GM19395 (cell line): ENCODE measurements at regions not wholly inside any gene's neighbourhood (a gene's known extent, or its start where the extent isn't known, plus 50 kb on each side); places are given as distances from the start of the nearest gene placed in this dataset.
"Not testable (repeated sequence)": the region's sequence is repeated elsewhere in the genome, so short reads cannot be mapped to it uniquely, and the experiment has no call there.

Experiments used
- ATAC-seq: cut with Tn5 transposase; IDR thresholded peaks from one replicate; pipeline ENCODE4 v1.9.1; 2021; ENCODE audit warnings: mild to moderate bottlenecking, moderate library complexity; ENCODE audit not compliant: unreplicated experiment

DNA sequence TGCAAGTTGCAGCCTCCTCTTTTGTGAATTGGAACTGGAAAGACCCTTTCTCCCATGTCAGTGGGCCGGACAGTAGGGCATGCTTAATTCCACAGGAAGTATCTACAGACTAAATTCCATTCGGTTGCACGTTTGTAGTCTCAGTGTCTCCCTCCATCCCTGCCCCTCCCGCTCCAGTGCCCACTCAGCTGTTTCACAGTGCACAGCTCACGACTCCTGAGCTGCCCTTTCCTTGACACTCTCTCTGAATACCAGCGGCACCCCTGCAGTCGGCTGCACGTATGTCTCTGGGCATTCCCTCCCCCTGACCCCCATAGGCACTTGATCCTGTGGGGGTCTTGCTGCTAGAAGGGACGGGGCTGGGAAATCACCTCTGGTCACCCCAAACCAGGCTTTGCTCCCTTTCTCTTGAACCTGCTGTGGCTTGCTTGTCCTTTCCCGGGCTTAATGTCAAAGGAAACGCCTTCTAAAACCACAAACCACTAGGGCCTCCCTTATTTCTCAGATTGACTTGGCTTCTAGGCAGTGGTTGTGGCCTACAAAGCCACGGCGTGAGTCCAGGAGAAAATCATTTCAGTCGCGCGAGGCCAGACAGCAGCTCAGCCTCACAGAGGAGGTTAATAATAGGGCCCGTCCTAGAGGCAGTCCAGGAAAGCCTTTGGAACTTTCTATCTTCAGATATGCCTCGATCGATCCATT is 365.3 kb upstream of the PROX1 start:
- ATAC-seq = peak; percentile 76

DNA sequence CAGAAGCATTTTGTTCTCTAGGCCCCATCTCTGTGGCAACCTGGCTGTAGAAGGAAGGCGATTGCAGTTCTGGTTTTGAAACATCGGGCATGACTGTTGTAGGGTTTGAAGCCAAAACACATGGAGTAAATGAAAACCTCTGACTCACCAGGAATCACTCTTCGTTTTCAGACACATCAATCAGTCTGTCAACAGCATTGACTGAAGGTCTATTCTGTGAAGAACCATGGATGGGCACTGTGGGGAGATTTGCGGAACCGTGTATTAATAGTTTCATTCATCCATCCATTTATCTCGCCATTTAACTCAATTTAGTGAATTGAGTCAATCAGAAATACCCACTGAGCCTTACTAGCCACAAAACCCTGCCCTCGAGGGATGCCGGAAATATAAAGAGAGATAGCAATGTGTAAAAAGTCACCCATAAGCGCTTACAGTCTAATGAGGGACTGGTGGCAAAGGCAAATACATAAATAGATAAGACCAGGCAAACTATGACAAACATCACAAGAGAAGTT is 364.6 kb upstream of the PROX1 start:
- ATAC-seq = no peak

DNA sequence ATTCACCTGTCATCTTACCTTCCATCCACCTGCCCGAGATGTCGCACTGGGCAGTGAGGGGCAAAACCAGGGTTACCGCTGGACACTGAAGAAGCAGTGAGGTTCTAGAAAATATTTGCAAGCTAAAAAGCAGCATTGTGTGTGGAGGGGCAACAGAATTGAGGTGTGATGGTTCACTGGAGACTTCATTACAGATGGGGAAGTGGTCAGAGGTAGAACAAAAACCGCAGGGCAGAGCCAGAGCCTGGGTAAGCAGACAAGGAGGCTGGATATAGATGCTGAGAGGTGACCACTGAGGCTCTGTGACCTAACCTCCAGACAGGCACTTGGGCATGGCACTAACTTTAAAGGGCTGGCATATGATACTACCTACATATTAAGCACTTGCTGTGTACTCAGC is 363.9 kb upstream of the PROX1 start:
- no peak for ATAC-seq

DNA sequence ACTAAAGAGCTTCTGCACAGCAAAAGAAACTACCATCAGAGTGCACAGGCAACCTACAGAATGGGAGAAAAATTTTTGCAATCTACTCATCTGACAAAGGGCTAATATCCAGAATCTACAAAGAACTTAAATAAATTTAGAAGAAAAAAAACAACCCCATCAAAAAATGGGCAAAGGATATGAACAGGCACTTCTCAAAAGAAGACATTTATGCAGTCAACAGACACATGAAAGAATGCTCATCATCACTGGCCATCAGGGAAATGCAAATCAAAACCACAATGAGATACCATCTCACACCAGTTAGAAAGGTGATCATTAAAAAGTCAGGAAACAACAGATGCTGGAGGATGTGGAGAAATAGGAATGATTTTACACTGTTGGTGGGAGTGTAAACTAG is 351.0 kb upstream of the PROX1 start:
- ATAC-seq = not testable (repeated sequence)

DNA sequence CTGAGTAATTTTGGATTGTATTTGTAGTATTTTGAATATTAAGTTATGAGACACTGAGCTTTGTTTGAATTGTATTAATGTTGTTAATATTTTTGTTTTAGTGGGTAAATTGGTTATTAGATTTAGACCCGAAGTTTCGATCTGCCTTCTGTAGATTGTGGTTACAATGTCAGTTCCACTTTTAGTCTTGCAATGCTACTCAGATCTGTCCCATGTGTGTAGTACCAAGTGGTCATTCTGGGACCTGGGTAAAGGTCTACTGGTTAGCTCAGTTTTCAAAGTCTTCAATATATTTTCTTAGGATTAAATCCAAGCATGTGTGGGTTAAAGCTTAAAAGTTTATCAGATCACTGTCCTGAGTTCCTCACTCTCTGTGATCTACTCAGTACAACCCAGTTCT is 346.5 kb upstream of the PROX1 start:
- no peak for ATAC-seq

DNA sequence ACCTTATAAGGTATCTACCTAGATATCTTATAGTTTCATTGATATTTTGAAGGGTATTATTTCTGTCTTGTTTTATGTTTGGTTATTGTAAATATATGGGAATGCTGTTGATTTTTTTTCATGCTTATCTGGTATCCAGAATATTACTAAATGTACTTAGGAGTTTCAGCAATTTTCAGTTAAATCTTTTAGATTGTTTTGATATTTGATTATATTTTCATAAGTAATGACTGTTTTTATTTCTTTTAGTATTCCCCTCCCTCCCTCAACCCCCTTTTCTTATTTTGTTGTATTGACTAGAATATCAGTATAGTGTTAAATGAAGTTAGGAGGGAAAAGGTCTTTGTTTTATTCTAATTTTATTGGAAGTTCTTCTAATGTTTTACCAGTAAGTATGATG is 344.4 kb upstream of the PROX1 start:
- ATAC-seq = no peak

DNA sequence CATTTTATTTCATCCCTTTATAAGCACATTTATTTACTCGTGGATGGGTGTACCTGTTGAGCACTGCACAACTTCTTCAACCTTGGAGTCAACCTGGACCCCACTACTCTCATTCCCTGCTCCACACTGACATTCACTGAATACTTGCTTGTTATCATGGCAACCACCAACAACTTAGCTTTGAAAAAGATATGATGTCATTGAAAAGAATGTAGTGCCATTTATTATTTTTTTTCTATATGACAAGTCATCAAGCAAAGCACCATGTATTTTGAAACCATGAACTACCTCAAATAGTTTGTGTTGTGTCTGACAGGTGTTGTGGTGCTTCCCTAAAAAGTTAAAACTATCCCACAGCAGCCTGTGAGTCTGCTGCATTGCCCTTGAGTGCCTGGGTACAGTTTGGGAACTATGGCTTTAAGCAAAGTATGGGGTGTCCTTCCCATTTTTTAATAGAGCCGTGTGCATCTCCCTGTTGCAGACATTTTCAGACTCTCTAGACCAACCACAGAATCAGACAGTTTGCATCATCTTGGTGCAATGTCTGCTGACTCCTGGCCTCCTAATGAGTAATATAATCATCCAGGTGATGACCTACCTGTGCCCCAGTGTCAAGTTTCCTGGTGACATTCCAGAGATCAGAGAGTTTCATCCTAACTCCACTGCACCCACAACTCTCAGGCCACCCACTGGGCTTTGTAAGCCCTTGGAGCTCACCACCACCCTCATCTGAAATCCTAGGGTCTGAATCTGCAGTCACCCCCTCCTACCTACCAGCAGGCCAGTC is 339.7 kb upstream of the PROX1 start:
- ATAC-seq = no peak

DNA sequence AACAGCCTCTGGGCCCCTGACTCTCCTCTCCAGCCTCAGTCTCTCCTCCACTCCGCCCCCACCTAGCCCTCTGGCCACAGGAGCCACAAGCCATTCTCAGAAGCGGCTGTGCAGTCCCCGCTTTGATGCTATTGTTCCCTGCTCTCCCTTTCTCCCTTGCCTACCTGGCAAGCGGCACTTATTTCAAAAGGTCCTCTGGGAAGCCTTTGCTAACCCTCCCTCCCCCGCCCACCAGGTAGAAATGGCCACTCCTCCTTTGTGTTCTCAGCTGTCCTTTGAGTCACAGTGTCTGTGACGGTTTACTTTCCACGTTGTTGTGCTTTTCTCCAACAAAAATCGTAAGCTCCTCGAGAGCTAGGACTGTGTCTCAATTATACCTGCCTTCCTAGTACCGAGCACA is 338.4 kb upstream of the PROX1 start:
- ATAC-seq = no peak

DNA sequence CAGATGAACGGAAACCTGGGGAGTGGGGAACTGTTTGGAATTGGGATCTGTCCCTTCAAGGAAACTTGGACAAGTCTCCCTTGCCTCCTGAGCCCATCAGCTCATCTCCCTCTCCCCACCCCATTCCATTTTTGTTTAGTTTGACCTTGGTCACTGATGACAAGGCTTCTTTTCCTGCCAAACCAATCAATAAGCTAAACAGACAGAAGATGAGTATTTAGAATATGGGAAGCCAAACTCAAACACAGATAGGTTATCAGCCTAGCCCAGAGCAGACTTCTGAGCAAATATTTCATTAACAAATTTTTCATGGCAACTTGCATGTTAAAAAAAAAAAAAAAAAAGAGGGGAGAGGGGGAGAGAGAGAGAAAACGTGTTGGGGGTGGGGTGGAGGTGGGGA is 337.2 kb upstream of the PROX1 start:
- no peak for ATAC-seq

DNA sequence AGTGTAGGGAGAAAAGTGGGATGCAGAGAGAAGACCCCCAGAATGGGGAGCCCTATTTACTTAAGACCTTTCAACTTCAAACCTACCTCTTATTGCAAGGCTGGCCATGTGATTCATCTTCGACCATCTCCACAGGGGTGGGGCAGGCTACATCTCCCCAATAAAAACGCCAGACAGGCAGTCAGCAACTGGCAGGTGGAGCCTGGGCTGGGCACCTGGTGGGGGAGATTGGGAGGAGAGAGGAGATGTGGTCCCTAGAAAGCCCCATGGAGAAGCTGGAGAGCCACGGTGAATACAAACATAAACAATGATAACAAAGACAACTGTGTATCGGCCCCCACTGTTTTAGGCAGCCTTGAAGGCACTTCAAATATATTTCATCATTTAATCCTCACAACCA is 336.7 kb upstream of the PROX1 start:
- ATAC-seq = no peak

DNA sequence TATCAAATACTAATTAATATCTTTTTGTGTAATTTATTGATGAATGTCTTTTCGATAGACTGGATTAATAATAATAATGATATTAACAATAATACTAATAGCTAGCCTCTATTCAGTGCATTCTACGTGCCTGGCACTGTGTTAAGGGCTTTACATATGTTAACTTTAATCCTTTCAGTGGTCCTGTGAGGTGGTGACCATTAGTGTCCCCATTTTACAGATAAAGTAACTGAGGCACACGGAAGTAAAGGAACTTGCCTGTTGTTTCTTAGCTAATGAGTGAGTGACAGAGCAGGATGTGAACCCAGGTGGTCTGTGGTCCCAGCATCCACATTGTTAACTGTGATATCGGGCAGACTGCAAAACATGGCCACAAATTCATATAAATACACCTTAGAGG is 335.7 kb upstream of the PROX1 start:
- ATAC-seq = no peak

DNA sequence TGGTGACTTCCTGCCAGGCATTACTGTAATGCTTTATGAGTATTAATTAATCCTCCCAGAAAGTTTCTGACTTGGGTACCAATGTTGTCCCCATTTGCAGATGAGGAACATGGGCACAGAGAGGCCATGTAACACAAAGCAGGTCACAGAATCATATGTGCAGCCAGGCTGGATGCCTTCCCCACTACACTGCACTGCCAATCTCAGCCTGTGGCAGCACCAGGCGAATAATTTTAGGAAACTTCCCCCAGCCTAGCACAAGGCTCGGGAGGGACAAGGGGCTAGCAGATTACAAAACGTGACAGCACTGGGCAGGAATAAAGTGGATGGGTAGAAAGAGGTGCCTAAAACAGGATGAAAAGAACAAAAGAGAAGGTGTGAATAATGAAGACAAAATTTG is 331.7 kb upstream of the PROX1 start:
- ATAC-seq = no peak

DNA sequence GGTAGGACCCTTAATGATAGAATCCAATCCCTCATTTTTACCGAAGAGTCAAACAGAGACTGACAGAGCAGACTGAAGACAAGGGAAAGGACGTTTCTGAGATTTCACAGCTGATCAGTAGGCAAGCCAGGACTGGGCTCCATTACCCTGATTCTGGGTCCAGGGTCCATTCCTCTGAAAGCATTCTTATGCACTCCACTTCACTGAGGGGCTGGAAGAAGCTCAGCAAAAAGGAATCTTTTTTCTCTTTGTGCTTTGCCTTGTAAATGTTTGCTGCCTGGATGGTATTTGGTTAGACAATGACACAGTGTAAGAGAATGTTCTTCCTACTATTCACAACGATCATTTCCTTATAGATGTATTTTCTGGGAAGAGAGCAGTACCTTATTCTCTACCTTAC is 331.3 kb upstream of the PROX1 start:
- ATAC-seq = no peak

DNA sequence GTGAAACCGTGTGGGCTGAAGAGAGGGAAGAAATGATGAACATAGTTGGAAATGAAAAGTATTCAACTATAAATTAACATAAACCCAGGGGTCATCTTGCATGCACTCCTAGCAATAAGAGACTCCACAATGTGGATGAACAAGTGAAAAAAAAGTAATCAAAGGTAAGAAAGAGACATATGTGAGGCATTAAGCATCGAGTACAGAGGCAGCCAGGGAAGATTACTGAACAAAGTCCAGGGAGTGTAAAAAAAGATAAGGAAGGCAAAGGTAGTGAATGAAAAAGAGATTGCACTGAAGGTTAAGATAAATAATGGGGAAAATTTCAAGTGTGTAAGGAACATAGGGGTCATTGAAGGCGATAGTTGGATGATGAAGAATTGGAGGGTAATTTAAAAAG is 330.8 kb upstream of the PROX1 start:
- ATAC-seq = no peak

DNA sequence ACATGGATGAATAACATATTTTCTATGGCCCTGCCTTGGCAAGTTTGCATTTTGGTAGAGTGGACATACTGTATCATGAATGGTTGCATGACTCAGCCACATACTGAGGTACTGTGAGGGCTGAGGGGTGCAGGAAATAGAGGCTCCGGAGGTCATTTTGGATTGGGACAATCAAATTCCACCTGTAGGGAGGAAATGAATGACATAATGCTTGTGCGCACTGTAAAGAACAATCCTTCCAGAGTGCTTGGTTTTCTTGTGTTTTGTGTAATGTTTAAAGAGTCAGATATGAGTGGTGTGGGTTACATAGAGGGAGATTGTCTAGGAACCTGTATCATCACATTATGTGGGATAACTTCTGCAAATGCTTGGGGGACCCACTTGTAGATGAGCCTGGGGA is 329.9 kb upstream of the PROX1 start:
- ATAC-seq = no peak

DNA sequence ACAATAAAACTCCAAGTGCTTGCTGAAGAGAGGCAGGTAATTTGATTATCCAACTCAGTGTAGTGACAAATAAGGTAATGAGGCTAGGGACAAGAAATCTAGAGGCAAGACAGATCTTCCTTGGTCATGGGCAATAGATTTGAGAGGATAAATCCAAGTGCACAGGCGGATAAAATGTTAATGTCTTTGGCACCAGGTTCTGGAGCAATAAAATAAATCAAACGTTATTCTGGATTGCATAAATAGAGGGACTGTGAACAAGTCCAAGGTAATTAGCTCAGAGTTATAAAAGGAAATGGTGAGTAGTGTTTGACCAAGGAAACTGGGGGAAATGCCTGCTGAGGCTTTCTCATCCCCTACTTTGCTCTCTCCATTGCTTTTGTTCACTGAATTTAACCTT is 329.3 kb upstream of the PROX1 start:
- ATAC-seq = no peak

DNA sequence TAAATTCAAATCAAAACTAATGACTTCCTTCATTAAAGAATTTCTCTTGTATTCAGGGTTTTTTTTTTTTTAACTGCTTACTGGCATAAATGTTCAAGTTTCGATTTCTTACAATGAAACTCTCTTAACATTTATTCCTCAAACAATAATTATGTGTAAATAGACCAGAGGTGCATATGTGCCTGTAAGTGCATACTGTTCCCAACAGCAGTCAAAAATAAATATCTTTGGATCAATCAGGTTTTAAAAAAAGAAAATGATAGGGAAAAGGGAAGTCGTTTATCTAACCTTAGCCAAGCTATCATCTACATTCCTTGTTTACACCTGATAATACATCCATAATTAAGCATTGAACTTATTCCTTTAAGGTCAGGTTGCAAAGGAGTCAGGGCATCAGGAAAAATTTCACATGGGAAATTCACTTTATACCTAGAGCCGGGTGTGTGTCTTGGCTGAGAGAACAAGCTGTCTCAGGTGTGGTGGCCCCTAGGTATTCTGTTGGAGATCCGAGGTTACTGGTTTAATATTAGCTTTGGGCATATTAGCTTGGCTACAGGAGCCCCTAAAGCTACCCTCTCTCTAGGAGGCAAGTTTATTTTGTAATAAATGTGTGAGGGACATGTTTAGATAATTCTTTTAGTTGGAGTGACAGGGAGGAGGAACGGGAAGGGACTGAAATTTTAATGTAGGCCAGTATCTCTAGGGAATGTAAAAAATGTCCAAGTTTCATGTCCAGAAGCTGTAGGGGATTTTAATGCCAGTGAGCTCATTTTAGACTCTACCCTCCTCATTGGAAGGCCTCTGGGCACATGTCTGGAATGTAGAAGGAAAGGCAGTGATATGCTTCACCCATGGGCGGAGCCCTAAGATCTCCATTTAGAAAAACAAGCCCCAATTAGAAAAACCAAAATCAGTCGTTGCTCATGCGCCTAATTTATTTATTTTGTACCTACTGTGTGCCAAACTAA is 327.9 kb upstream of the PROX1 start:
- no peak for ATAC-seq

DNA sequence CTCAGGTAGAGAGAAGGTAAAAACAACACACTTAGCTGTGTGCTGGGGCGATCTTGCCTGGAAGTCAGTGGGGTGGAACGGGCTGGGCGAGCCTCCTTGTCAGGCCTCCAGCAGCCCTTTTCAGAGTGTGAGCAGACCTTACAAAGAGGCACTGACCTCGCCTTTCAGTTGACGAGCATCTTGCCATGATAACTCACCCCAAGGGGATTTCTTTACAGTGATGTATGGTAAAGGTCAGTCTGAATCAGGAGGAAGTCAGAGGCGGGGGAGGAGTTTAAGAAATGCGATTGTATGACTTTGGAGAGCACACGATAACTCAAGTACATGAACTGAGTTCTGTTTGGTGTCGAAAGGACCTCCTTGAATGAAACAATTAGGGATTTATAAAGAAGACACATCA is 326.5 kb upstream of the PROX1 start:
- ATAC-seq = no peak

DNA sequence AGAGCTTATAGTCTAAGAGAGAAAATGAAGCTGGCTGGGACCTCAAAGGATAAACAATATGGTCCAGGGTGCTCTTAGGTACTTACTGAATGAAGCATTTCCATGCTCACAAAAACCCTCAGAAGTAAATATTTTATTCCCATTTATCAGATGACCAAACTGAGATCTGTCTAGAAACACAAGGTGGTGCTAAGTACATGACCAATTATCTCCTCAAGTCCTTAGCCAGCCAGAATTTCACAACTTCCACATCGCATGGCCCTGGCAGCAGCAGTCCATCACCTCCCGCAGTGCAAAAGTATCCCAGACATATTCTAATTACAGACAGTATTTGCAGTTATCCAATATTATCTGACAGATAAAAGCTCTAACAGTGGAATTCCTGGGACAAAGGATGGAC is 321.7 kb upstream of the PROX1 start:
- ATAC-seq = no peak

DNA sequence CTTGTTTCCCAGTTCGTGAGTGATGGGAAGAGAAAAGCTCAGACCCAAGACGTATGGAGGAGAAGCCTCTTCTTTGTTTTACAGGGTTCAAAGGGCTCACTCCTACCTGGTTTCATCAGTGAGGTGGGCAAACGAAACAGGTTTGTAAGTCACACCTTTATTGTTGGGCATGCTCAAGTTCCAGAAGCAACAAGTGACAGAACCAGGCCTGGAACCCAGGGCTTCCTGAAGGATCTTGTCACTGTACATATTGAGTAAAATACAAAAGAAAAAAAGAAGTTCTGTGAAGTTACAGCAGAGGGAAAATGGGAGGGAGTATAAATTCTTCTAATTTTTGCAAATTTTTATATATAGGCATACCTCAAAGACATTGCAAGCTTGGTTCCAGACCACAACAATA is 320.9 kb upstream of the PROX1 start:
- no peak for ATAC-seq

DNA sequence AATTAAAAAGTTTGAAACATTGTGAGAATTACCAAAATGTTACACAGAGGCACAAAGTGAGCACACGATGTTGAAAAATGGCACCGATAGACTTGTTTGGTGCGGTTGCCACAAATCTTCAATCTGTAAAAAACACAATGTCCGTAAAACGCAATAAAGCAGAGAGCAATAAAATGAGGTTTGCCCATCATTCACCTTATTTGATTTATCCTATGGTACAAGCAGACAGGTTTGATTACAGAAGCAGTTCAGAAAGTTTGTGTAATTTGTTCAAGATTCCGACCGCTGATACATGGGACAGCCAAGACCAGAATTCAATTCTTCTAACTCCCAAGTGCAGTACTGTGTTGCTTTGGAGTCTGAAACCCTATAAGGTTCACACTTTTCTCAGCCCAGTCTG is 318.3 kb upstream of the PROX1 start:
- ATAC-seq = no peak
